BE2C (cell line): ENCODE measurements at regions not wholly inside any gene's neighbourhood (a gene's known extent, or its start where the extent isn't known, plus 50 kb on each side); places are given as distances from the start of the nearest gene placed in this dataset.

Source experiments
- DNase-seq: peaks from one replicate; pipeline ENCODE4 v3.0.0-alpha.2; 2020
- H3K27me3 ChIP-seq: fragments of 250-450 bp; sonication (Bioruptor Pico); 2 replicates; pipeline ENCODE4 v1.5.1; 2020; ENCODE audit warnings: mild to moderate bottlenecking
- H3K36me3 ChIP-seq: fragments of 250-450 bp; sonication (Bioruptor Pico); 2 replicates; pipeline ENCODE4 v1.5.1; 2020; ENCODE audit warnings: mild to moderate bottlenecking
- H3K4me1 ChIP-seq: fragments of 250-450 bp; sonication (Bioruptor Pico); 2 replicates; pipeline ENCODE4 v1.5.1; 2020
- H3K4me3 ChIP-seq: 2 replicates; pipeline ENCODE4 v1.5.1; 2011; ENCODE audit warnings: low read depth, low read length
- H3K9me3 ChIP-seq: fragments of 250-450 bp; sonication (Bioruptor Pico); 2 replicates; pipeline ENCODE4 v1.5.1; 2020
- TF ChIP-seq, protein P1 (sequence below): IDR thresholded peaks from 2 replicates; pipeline ENCODE4 v1.5.1; 2012; ENCODE audit warnings: mild to moderate bottlenecking, low read depth, low read length

DNA sequence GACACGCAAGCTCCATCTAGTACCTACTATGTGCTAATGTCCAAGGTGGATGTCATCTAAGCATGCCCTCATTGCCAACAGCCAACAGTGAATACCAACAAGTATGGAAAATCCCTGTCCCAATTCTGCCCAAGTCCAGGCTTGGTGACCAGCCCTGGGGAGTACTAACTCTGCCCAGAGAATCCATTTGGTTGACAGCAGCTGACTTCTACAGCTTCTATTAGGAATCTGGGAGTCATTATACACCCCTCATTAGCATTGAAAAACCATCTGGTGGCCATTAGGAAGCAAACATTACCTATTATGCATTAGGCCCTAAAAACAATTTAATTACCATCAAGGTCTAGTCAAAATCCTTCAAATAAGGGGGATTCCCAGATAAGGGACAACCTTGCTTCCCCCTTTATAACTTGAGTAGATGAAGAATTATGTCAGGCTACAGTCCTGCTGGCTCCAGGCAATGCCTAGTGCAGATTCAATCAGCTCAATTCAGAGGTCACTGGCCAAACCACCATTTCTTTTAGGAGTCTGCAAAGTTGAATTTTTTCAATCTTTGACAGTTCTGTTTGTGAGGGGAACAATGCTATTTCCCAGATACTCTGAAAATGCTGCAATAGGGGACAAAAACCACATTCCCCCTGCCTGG is 228.0 kb upstream of the LDB2 start:
- Histone ChIP-seq H3K36me3 (no peaks in the 10 kb centered on the region), H3K27me3 (no peaks in the 10 kb centered on the region), H3K4me3 (no peak overlapping the region), H3K9me3 (no peaks in the 10 kb centered on the region; the same call in 1 of the 2 replicates), H3K4me1 (peaks cover 20% of the 10 kb centered on the region)
- TF ChIP-seq, protein P1, sequence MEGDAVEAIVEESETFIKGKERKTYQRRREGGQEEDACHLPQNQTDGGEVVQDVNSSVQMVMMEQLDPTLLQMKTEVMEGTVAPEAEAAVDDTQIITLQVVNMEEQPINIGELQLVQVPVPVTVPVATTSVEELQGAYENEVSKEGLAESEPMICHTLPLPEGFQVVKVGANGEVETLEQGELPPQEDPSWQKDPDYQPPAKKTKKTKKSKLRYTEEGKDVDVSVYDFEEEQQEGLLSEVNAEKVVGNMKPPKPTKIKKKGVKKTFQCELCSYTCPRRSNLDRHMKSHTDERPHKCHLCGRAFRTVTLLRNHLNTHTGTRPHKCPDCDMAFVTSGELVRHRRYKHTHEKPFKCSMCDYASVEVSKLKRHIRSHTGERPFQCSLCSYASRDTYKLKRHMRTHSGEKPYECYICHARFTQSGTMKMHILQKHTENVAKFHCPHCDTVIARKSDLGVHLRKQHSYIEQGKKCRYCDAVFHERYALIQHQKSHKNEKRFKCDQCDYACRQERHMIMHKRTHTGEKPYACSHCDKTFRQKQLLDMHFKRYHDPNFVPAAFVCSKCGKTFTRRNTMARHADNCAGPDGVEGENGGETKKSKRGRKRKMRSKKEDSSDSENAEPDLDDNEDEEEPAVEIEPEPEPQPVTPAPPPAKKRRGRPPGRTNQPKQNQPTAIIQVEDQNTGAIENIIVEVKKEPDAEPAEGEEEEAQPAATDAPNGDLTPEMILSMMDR: no peak
- peak; percentile 76 for DNase-seq

DNA sequence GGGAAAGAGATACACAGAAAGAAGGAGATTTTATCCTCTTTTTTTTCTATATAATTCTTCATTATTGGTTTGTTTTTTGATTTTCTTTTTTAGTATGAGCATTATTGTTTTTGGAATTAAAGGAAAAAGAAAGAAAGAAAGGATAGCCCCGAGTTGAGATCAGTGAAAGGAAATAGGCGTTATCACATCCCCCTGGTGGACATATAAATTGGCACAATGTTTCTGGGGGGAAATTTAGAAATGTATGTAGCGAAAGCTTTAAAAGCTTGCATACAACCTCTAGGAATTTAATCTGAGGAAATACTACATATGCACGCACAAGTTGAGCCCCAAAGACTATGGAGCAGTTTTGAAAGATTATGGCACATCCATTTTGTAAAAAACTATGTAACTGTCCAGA is 226.3 kb upstream of the LDB2 start:
- Histone ChIP-seq H3K4me1 (peaks cover 20% of the 10 kb centered on the region), H3K4me3 (no peak overlapping the region), H3K36me3 (no peaks in the 10 kb centered on the region), H3K9me3 (no peaks in the 10 kb centered on the region; the same call in 1 of the 2 replicates), H3K27me3 (no peaks in the 10 kb centered on the region)
- TF ChIP-seq, protein P1: peak; percentile 54
- DNase-seq: no peak

DNA sequence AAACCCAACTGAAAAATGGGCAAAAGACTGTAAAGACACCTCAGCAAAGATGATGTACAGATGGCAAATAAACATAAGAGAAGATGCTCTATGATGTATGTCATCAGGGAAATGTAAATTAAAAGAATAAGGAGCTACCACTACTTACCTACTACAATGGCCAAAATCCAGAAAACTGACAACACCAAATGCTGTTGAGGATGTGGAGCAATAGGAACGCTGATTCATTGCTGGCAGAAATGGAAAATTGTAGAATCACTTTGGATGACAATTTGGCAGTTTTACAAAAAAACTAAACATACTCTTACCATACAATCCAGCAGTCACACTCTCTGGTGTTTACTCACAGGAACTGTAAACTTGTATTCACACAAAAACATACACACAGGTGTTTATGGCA is 222.3 kb upstream of the LDB2 start:
- H3K9me3 ChIP-seq: no peaks in the 10 kb centered on the region
- H3K36me3 ChIP-seq: no peaks in the 10 kb centered on the region
- TF ChIP-seq, protein P1: no peak
- no peak overlapping the region for H3K4me3 ChIP-seq
- H3K27me3 ChIP-seq: no peaks in the 10 kb centered on the region
- no peak for DNase-seq
- peaks cover 9% of the 10 kb centered on the region for H3K4me1 ChIP-seq

DNA sequence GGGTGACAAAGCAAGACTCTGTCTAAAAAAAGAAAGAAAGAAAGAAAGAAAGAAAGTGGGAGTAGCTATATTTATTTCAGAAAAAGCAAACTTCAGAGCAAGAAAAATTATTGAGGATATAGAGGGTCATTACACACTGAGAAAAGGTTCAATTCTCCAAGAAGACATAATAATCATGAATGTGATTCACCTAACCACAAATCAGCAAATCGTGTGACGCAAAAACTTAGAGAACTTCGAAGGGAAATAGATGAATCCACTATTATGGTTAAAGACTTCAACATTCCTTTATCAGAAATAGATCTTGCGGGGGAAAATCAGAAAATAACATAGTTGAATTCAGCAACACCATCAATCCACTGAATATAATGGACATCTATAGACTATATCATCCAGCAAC is 219.3 kb upstream of the LDB2 start:
- TF ChIP-seq, protein P1: no peak
- H3K27me3 ChIP-seq: no peaks in the 10 kb centered on the region
- no peaks in the 10 kb centered on the region for H3K9me3 ChIP-seq
- H3K36me3 ChIP-seq: no peaks in the 10 kb centered on the region
- peaks cover 8% of the 10 kb centered on the region for H3K4me1 ChIP-seq
- no peak overlapping the region for H3K4me3 ChIP-seq
- DNase-seq: no peak

DNA sequence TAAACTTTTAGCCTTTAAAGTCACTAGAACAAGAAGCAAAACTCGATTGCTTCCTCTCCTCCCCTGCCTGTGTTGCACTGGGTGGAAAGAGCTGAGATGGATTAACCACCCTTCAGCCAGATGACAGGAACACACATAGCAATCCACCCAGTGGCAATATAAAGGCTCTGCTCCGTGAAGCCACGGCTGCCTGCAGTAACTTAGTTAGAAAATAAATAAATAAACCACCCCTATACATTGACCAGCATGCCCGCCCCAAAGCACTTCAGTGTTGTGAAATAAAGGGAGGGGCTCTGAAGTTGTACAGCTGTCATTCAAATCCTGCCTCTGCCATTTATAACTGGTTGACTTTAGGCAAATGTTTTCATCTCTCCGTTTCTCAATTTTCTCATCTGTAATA is 217.1 kb upstream of the LDB2 start:
- Histone ChIP-seq H3K9me3 (no peaks in the 10 kb centered on the region), H3K36me3 (no peaks in the 10 kb centered on the region), H3K27me3 (no peaks in the 10 kb centered on the region), H3K4me1 (peaks cover 14% of the 10 kb centered on the region; the same call in 1 of the 2 replicates), H3K4me3 (no peak overlapping the region)
- peak; percentile 51 for DNase-seq
- TF ChIP-seq, protein P1: no peak

DNA sequence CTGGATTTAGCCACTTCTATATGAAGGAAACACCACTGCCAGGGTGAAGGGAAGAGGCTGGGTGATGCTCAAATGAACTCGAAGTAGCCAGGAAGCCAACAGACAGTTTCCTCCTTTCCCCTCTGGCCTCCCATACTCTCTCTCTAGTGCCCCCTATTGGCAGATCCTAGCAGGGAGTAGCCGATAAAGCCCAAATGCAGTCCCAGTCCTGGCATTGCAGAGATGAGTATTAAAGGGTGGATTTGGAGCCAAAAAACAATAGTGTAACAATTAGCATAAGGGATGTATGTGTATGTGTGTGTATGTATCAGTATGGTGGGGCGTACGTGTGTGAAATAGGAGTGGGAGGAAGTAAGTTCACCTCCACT is 213.8 kb upstream of the LDB2 start:
- Histone ChIP-seq H3K4me3 (no peak overlapping the region), H3K9me3 (no peaks in the 10 kb centered on the region), H3K27me3 (no peaks in the 10 kb centered on the region), H3K4me1 (peaks cover 14% of the 10 kb centered on the region; the same call in 1 of the 2 replicates), H3K36me3 (no peaks in the 10 kb centered on the region)
- TF ChIP-seq, protein P1: peak; percentile 77
- DNase-seq: peak; percentile 42
